ENCODE measurements at regions not wholly inside any gene's neighbourhood (a gene's known extent, or its start where the extent isn't known, plus 50 kb on each side); places are given as distances from the start of the nearest gene placed in this dataset.

DNA sequence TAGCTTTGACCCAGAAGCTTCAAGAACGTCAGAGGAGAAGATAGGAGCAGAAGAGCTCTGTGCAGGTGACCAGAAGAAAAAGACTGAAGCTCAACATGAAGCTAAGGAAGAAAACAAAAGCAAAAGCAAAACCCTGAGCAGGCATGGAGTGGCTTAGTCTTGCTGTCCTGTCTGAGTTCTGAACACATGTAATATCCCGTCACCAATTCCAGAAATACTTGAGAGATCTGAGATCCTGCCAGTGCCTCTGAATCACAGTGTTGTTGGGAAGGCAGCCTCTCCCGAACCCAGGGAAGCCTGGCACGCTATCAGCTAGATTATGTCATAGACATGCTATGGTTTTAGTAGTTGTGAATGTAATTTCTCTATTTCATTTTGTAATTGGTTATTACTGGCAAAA, 235.7 kb downstream of the ICE1 start:
- H3K4me3 Mint-ChIP-seq, result no peak overlapping the region
- no peaks in the 10 kb centered on the region for H3K36me3 Mint-ChIP-seq
- H3K27ac Mint-ChIP-seq, result no peak overlapping the region
- H3K9me3 Mint-ChIP-seq, result peaks cover 0 to 5% (median 0%) of the 10 kb centered on the region in 6 donors
- peaks cover 3 to 9% (median 4%) of the 10 kb centered on the region in 3 donors for H3K27me3 Mint-ChIP-seq (ENCODE audit: low read depth in 3 of 3)
- no peak for DNase-seq
- no peaks in the 10 kb centered on the region for H3K4me1 Mint-ChIP-seq

DNA sequence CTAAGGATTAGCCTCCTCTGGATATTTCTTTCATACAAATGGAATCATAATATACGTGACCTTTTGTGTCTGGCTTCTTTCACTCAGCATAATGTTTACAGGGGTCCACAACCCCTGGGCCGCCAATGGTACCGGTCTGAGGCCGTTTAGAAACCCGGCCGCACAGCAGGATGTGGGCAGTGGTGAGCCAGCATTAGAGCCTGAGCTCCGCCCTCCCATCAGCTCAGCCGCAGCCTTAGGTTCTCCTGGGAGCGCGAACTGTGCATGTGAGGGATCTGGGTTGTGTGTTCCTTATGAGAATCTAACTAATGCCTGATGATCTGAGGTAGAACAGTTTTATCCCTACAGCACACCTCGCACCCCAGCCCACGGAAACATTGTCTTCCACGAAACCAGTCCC, 229.7 kb downstream of the ICE1 start:
- Mint-ChIP-seq H3K27ac (no peak overlapping the region), H3K36me3 (no peaks in the 10 kb centered on the region), H3K27me3 (ENCODE audit: low read depth in 3 of 3) (peaks cover 3 to 7% (median 5%) of the 10 kb centered on the region in 3 donors), H3K9me3 (peaks cover 0 to 7% (median 0%) of the 10 kb centered on the region in 6 donors), H3K4me3 (no peak overlapping the region), H3K4me1 (no peaks in the 10 kb centered on the region)
- no peak for DNase-seq

DNA sequence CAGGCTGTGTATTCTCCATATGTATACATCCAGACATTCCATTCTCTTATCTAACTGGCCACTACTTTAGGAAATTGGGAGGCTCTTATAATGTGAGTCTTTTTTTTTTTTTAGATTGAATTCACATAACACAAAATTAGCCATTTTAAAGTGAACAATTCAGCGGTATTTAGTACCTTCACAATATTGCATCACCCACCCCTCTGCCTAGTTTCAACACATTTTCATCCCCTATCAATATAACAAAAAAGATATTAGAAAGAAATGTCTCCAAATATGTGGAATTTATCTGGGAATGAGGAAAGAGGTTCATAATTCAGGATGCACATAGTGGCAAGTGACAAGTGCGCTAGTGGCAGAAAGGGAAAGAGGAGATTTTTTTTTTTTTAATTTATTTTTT, 228.5 kb downstream of the ICE1 start:
- Mint-ChIP-seq H3K9me3 (peaks cover 0 to 7% (median 0%) of the 10 kb centered on the region in 6 donors), H3K4me3 (no peak overlapping the region), H3K4me1 (no peaks in the 10 kb centered on the region), H3K36me3 (no peaks in the 10 kb centered on the region), H3K27ac (no peak overlapping the region), H3K27me3 (ENCODE audit: low read depth in 3 of 3) (peaks cover 3 to 7% (median 3%) of the 10 kb centered on the region in 3 donors)
- no peak for DNase-seq

DNA sequence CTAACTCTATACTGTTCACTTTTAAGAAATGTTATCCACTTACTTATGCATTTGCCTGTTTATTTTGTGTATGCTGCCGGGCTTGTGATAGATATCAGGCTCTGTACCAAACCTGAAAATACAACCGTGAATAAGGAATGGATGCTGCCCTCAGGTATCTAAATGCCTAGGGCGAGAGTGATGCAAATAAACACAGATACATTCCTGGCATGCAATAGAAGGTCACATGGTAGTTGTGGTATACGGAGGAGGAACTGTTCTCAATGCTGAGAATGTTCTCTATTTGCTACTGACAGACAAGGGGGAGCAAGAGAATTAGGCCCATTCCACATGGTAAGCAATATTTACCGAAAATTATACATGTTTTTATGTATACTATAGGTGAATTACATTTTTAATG, 227.8 kb downstream of the ICE1 start:
- peaks cover 0 to 7% (median 0%) of the 10 kb centered on the region in 6 donors for H3K9me3 Mint-ChIP-seq
- no peak overlapping the region for H3K4me3 Mint-ChIP-seq
- no peak for DNase-seq
- H3K4me1 Mint-ChIP-seq, result no peaks in the 10 kb centered on the region
- no peaks in the 10 kb centered on the region for H3K36me3 Mint-ChIP-seq
- peaks cover 3 to 7% (median 3%) of the 10 kb centered on the region in 3 donors for H3K27me3 Mint-ChIP-seq (ENCODE audit: low read depth in 3 of 3)
- H3K27ac Mint-ChIP-seq, result no peak overlapping the region

DNA sequence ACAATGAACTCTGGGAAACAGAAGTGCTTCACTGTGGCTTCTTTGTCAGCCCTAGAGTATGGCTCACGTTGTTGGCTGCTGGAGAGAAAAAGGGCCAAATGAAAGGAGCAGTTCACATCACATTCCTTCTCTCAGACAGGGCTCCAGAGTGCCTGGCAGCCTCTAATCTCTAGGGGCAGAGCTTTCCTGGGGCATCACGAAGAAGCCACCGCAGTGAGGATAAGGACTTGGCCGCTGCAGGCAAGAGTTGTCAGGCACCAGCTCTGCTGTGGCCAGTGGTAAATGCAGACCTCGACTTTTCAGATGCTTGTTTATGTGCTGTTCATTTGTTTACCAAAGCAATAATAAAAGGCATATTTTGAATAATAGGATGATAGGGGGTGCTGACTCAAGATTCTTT, 227.2 kb downstream of the ICE1 start:
- H3K36me3 Mint-ChIP-seq, result no peaks in the 10 kb centered on the region

DNA sequence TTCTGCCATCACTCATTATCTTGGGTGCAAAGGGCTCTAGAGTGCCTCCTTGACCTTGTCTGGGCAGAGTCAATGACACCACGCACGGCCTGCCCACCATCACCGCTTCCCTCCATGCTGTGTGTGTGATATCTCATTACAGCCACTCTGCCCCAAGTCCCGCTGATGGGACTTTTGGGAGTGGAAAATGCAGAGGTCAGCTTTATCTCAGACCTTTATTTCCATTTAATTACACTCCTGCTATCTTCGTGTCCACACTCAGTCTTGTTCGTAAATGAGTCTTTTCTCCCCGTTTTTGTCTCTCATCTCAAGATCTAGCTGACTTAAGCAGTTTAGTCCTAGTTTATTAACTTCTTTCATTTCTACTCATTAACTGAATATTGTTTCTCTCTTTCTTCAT, 226.2 kb downstream of the ICE1 start:
- no peak for DNase-seq
- Mint-ChIP-seq H3K36me3 (no peaks in the 10 kb centered on the region), H3K9me3 (peaks cover 0 to 7% (median 0%) of the 10 kb centered on the region in 6 donors), H3K4me1 (no peaks in the 10 kb centered on the region), H3K27me3 (ENCODE audit: low read depth in 3 of 3) (peaks cover 0 to 5% (median 0%) of the 10 kb centered on the region in 3 donors), H3K4me3 (no peak overlapping the region), H3K27ac (no peak overlapping the region)

More for the DNA sequence above, 227.2 kb downstream of the ICE1 start:
- DNase-seq, result no peak
- Mint-ChIP-seq H3K9me3 (peaks cover 0 to 7% (median 0%) of the 10 kb centered on the region in 6 donors), H3K27ac (no peak overlapping the region), H3K4me3 (no peak overlapping the region), H3K4me1 (no peaks in the 10 kb centered on the region), H3K27me3 (ENCODE audit: low read depth in 3 of 3) (peaks cover 3 to 7% (median 3%) of the 10 kb centered on the region in 3 donors)

DNA sequence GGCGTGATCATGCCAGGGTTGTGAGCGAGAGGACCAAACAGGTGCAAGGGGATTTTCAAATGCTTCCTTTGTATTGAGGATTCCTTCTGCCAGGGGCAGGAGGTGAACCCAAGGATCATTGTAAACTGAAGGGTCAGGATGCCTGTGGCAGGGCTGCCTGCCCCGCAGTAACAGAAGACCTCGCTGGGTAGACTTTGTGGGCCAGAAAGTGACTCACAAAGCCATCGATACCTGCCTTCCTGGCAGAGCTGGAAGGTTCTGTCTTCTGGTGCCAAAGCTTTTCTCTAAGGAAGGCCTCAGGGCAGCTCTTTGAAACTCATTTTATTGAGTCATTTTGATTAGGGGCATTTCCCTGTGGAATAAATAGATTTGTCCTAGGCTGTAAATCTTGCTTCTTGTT, 223.4 kb downstream of the ICE1 start:
- DNase-seq, result no peak
- Mint-ChIP-seq H3K9me3 (peaks cover 0 to 2% (median 0%) of the 10 kb centered on the region in 6 donors), H3K27ac (no peak overlapping the region), H3K4me3 (no peak overlapping the region), H3K27me3 (ENCODE audit: low read depth in 3 of 3) (peaks cover 0 to 6% (median 0%) of the 10 kb centered on the region in 3 donors), H3K4me1 (no peaks in the 10 kb centered on the region), H3K36me3 (no peaks in the 10 kb centered on the region)

DNA sequence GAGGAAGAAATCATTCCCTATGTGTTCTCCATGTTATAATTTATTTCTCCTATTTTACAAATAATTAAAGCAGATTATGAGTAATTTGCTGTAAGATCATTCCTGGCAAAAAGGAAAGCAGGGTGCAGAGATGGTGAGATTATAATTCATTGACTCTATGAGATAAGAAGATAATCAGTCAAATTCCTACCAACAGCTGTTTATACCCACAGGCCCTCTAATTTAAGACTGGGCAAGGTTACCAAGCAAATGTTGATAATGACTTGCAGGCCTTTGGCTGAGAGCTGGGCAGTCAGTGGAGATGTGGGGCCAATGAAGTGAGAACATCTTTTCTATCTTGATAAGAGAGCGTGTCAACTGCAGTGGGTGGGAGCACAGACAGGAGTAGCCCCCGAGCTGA, 222.7 kb downstream of the ICE1 start:
- H3K36me3 Mint-ChIP-seq, result no peaks in the 10 kb centered on the region
- no peak for DNase-seq
- H3K9me3 Mint-ChIP-seq, result peaks cover 0 to 2% (median 0%) of the 10 kb centered on the region in 6 donors
- no peak overlapping the region for H3K27ac Mint-ChIP-seq
- no peaks in the 10 kb centered on the region for H3K4me1 Mint-ChIP-seq
- H3K27me3 Mint-ChIP-seq (ENCODE audit: low read depth in 3 of 3), result peaks cover 0 to 6% (median 0%) of the 10 kb centered on the region in 3 donors
- no peak overlapping the region for H3K4me3 Mint-ChIP-seq

DNA sequence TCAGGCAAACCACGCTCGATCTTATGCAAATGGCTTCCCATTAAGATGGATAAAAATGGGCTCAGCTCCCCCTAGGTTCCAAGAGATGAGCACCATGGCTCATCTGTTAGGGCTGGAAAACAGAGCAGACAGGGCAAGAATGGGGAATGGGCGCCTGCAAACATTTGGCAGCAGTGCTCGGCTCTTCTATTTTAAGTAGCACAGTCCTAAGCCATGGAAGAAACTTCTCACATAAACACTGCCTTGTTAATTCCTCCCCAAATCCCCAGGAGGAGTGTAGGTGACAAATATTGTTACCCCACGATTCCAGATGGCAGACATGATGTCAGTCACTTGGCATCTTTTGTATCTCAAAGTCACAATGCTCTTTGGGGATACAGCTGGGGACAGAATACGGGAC, 221.8 kb downstream of the ICE1 start:
- H3K36me3 Mint-ChIP-seq, result no peaks in the 10 kb centered on the region
- H3K27me3 Mint-ChIP-seq (ENCODE audit: low read depth in 3 of 3), result peaks cover 0 to 6% (median 5%) of the 10 kb centered on the region in 3 donors
- no peaks in the 10 kb centered on the region for H3K4me1 Mint-ChIP-seq
- H3K27ac Mint-ChIP-seq, result no peak overlapping the region
- no peak overlapping the region for H3K4me3 Mint-ChIP-seq
- no peak for DNase-seq
- peaks cover 0 to 2% (median 0%) of the 10 kb centered on the region in 6 donors for H3K9me3 Mint-ChIP-seq

DNA sequence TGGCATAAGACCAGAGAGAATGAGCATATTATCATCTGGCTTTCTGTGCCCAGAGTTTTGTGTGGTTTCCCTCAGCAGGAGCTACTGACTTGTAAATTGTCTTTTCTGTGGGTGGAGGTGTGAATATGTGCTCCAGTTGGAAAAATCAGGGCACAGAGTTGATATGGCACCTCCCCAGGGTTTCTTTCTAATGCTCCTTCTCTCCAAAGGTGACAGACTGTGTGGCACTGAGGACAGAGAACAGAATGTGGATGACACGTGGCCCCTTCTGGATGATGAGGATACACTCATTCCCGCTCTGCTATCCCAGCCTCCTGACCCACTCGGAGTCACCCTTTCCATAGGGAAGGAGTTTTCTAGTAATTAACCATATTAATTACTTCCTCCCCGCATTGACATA, 221.0 kb downstream of the ICE1 start:
- Mint-ChIP-seq H3K4me3 (no peak overlapping the region), H3K27ac (no peak overlapping the region), H3K27me3 (ENCODE audit: low read depth in 3 of 3) (peaks cover 0 to 5% (median 2%) of the 10 kb centered on the region in 3 donors), H3K4me1 (no peaks in the 10 kb centered on the region), H3K36me3 (no peaks in the 10 kb centered on the region), H3K9me3 (peaks cover 0 to 2% (median 0%) of the 10 kb centered on the region in 6 donors)
- DNase-seq, result no peak

DNA sequence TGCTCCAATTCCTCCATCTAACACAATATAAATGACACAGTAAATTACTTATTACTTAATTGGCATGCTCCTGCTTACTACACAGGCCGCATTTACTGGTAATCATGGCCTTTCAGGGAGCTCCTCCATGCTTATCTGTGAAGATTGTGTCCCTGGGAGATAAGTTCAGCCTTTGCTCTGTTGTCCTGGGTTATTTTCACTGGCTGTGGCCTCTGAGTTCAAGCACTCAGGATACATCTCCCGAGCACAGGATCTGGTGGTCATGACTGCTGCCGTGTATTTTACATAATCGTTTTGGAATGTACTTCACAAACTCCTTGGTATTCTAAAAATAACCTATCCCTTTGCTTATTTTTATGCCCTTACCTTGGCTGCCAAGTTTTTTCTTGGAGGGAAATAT, 215.7 kb downstream of the ICE1 start:
- peaks cover 0 to 14% (median 3%) of the 10 kb centered on the region in 3 donors for H3K27me3 Mint-ChIP-seq (ENCODE audit: low read depth in 3 of 3)
- H3K27ac Mint-ChIP-seq, result no peak overlapping the region
- DNase-seq, result no peak
- H3K36me3 Mint-ChIP-seq, result no peaks in the 10 kb centered on the region
- H3K4me1 Mint-ChIP-seq, result no peaks in the 10 kb centered on the region
- peaks cover 0 to 4% (median 0%) of the 10 kb centered on the region in 6 donors for H3K9me3 Mint-ChIP-seq
- H3K4me3 Mint-ChIP-seq, result no peak overlapping the region

DNA sequence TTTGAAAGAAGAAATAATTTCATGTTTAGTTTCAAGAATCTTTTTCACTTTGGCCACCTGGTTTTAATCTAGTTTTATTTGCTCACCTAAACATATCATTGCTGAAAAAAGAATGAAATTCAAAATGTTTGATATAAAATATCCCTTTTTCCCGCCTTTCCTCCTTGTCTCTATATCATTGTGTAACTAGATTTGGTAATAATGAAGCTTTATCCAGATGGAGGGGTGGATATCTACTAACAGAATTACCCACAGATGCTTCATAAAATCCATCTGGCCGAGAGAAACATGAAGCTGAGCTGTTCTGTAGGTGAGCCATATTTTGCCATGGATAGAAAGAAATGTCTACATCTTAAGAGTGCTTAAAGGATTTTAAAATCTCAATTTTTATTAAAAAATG, 214.7 kb downstream of the ICE1 start:
- DNase-seq, result no peak
- no peaks in the 10 kb centered on the region for H3K4me1 Mint-ChIP-seq
- peaks cover 0 to 14% (median 8%) of the 10 kb centered on the region in 3 donors for H3K27me3 Mint-ChIP-seq (ENCODE audit: low read depth in 3 of 3)
- no peak overlapping the region for H3K27ac Mint-ChIP-seq
- H3K36me3 Mint-ChIP-seq, result no peaks in the 10 kb centered on the region
- no peak overlapping the region for H3K4me3 Mint-ChIP-seq
- peaks cover 0 to 4% (median 0%) of the 10 kb centered on the region in 6 donors for H3K9me3 Mint-ChIP-seq

DNA sequence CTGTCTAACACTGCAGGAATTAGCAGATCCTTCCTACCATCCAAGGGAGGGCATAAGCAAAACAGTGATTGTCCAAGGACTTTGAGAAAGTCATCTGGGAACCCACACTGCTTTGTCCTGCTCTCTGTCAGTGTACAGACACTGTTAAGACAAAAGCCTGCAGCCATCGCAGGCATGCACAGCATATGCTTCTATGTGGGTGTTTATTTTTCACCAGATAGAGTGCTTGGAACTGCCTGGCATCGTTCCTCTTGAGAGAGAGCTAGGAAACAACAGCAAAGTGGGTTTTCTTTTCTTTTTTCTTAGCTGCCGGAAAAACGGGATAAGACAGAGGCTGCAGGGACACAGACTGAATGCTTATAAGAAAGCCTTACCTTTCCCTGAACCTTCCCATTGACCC, 212.3 kb downstream of the ICE1 start:
- H3K36me3 Mint-ChIP-seq, result no peaks in the 10 kb centered on the region
- peaks cover 0 to 13% (median 8%) of the 10 kb centered on the region in 3 donors for H3K27me3 Mint-ChIP-seq (ENCODE audit: low read depth in 3 of 3)
- no peak for DNase-seq
- H3K9me3 Mint-ChIP-seq, result peaks cover 0 to 4% (median 0%) of the 10 kb centered on the region in 6 donors
- H3K4me3 Mint-ChIP-seq, result no peak overlapping the region
- H3K4me1 Mint-ChIP-seq, result no peaks in the 10 kb centered on the region
- no peak overlapping the region for H3K27ac Mint-ChIP-seq

DNA sequence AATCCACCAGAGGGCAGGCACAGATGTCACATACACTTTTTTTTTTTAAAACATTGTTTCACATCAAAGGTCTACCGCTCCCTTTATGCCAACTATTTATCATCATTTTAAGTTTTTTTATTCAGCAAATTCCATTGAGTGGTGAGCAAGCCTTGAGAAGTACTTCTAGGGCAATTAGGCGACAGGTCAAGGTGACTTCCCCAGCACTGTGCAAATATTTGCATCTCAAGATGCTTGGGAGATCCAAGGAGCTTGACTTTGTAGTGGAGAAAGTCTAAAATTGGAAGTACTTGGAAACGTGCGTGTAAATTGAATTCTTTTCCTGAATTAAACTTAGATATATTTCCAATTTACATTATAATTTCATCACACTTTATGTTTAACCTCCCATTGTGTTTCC, 211.1 kb downstream of the ICE1 start:
- no peak for DNase-seq
- peaks cover 0 to 12% (median 8%) of the 10 kb centered on the region in 3 donors for H3K27me3 Mint-ChIP-seq (ENCODE audit: low read depth in 3 of 3)
- H3K27ac Mint-ChIP-seq, result no peak overlapping the region
- H3K4me3 Mint-ChIP-seq, result no peak overlapping the region
- no peaks in the 10 kb centered on the region for H3K36me3 Mint-ChIP-seq
- H3K4me1 Mint-ChIP-seq, result no peaks in the 10 kb centered on the region
- H3K9me3 Mint-ChIP-seq, result peaks cover 0 to 2% (median 0%) of the 10 kb centered on the region in 6 donors

DNA sequence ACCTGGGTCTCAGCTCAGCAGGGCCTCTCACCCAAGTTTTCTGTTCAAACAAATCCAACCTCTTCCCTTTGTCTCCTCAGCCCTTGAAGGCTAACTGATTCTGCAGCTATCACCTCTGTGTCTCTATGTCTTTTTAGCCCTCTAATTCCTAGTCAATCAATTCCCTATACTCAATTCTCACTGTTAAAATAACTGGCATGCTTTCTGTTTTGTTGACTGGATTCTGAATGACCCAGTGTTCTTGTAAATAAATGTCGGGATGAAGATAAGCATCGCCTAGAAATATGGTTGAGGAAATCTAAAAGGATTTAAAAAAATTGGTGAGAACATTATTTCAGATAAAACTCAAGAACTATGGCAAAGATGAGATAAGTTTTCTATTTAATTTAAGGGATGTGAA, 210.2 kb downstream of the ICE1 start:
- Mint-ChIP-seq H3K9me3 (no peaks in the 10 kb centered on the region), H3K27me3 (ENCODE audit: low read depth in 3 of 3) (peaks cover 0 to 12% (median 8%) of the 10 kb centered on the region in 3 donors), H3K4me1 (no peaks in the 10 kb centered on the region), H3K27ac (no peak overlapping the region), H3K36me3 (no peaks in the 10 kb centered on the region), H3K4me3 (no peak overlapping the region)
- DNase-seq, result no peak
